Right atrium auricular region (tissue), 2 donors: ENCODE measurements at regions not wholly inside any gene's neighbourhood (a gene's known extent, or its start where the extent isn't known, plus 50 kb on each side); places are given as distances from the start of the nearest gene placed in this dataset.
"Not testable (repeated sequence)": the region's sequence is repeated elsewhere in the genome, so short reads cannot be mapped to it uniquely, and the experiment has no call there.

Source experiments
- DNase-seq: peaks from one replicate; pipeline ENCODE4 v3.0.0-alpha.2; 2019; ENCODE audit warnings: low spot score
- H3K27ac ChIP-seq, 2 donors: fragments of 200-600 bp; sonication (generic); 1 replicate in 1 of 2; 2 replicates in 1 of 2; pipeline ENCODE4 v1.5.1; 2016 to 2019
- H3K27me3 ChIP-seq, 2 donors: fragments of 200-600 bp; sonication (generic); one replicate each; pipeline versions ENCODE4 v1.5.1 to v1.6.0; 2017 to 2019
- H3K36me3 ChIP-seq: fragments of 200-600 bp; sonication (generic); one replicate; pipeline ENCODE4 v1.5.1; 2016
- H3K4me1 ChIP-seq, 2 donors: fragments of 200-600 bp; sonication (generic); one replicate each; pipeline versions ENCODE4 v1.5.1 to v1.6.0; 2017 to 2019
- H3K4me3 ChIP-seq, 2 donors: fragments of 200-600 bp; sonication (generic); 1 replicate in 1 of 2; 2 replicates in 1 of 2; pipeline ENCODE4 v1.5.1; 2017 to 2019; ENCODE audit warnings: mild to moderate bottlenecking in 1 of 2, moderate library complexity in 1 of 2
- H3K9me3 ChIP-seq, 2 donors: fragments of 200-600 bp; sonication (generic); one replicate each; pipeline ENCODE4 v1.5.1; 2019
- CTCF ChIP-seq, 2 donors: fragments of 200-600 bp; sonication (generic); IDR thresholded peaks; one replicate each; pipeline ENCODE4 v1.5.1; 2019; ENCODE audit warnings: antibody characterized with exemption in 2 of 2

- no peaks in the 10 kb centered on the region for H3K9me3 ChIP-seq
- DNase-seq, result no peak
- H3K27ac ChIP-seq, result no peak overlapping the region
- no peaks in the 10 kb centered on the region for H3K36me3 ChIP-seq
- no peak overlapping the region for H3K4me3 ChIP-seq
- no peak for TF ChIP-seq CTCF (IDR thresholded peaks at IDR 0.05)
- H3K27me3 ChIP-seq, result no peaks in the 10 kb centered on the region
- H3K4me1 ChIP-seq, result no peaks in the 10 kb centered on the region
Measured at GRCh38 chr10:25828475-25828874, 105.6 kb upstream of the MYO3A start.

- Histone ChIP-seq H3K4me1 (no peaks in the 10 kb centered on the region), H3K4me3 (no peak overlapping the region), H3K27ac (no peak overlapping the region), H3K27me3 (no peaks in the 10 kb centered on the region), H3K36me3 (no peaks in the 10 kb centered on the region), H3K9me3 (no peaks in the 10 kb centered on the region)
- DNase-seq, result no peak
- no peak for TF ChIP-seq CTCF (IDR thresholded peaks at IDR 0.05)
Measured at GRCh38 chr10:25831080-25831479, 102.9 kb upstream of the MYO3A start.

GRCh38 chr10:25839683-25840082, 94.3 kb upstream of the MYO3A start:
- no peaks in the 10 kb centered on the region for H3K27me3 ChIP-seq
- DNase-seq, result no peak
- no peak overlapping the region for H3K27ac ChIP-seq
- H3K9me3 ChIP-seq, result no peaks in the 10 kb centered on the region
- no peak for TF ChIP-seq CTCF (IDR thresholded peaks at IDR 0.05)
- no peak overlapping the region for H3K4me3 ChIP-seq
- no peaks in the 10 kb centered on the region for H3K36me3 ChIP-seq
- H3K4me1 ChIP-seq, result no peaks in the 10 kb centered on the region

GRCh38 chr10:25840875-25841274, 93.2 kb upstream of the MYO3A start:
- not testable (repeated sequence) for H3K27me3 ChIP-seq, H3K4me3 ChIP-seq, DNase-seq, H3K27ac ChIP-seq, H3K4me1 ChIP-seq, H3K9me3 ChIP-seq, H3K36me3 ChIP-seq

- TF ChIP-seq CTCF (IDR thresholded peaks at IDR 0.05), result no peak
- Histone ChIP-seq H3K27ac (no peak overlapping the region), H3K9me3 (no peaks in the 10 kb centered on the region), H3K4me3 (no peak overlapping the region), H3K36me3 (no peaks in the 10 kb centered on the region), H3K27me3 (no peaks in the 10 kb centered on the region), H3K4me1 (no peaks in the 10 kb centered on the region)
- no peak for DNase-seq
Measured at GRCh38 chr10:25842146-25842545, 91.9 kb upstream of the MYO3A start.

- Histone ChIP-seq H3K27me3 (no peaks in the 10 kb centered on the region), H3K4me1 (no peaks in the 10 kb centered on the region), H3K4me3 (no peak overlapping the region), H3K9me3 (no peaks in the 10 kb centered on the region), H3K36me3 (no peaks in the 10 kb centered on the region), H3K27ac (no peak overlapping the region)
- no peak for TF ChIP-seq CTCF (IDR thresholded peaks at IDR 0.05)
- DNase-seq, result no peak
Measured at GRCh38 chr10:25843551-25844170, 90.4 kb upstream of the MYO3A start.

GRCh38 chr10:25844716-25845115, 89.3 kb upstream of the MYO3A start:
- H3K4me1 ChIP-seq, H3K27me3 ChIP-seq, DNase-seq, H3K4me3 ChIP-seq, H3K36me3 ChIP-seq, H3K9me3 ChIP-seq, H3K27ac ChIP-seq: not testable (repeated sequence)
